ENCODE measurements at regions not wholly inside any gene's neighbourhood (a gene's known extent, or its start where the extent isn't known, plus 50 kb on each side); places are given as distances from the start of the nearest gene placed in this dataset.

GRCh38 chr12:90585640-90586304 is 369.2 kb downstream of the CCER1 start:
- no peak for ATAC-seq
- Histone ChIP-seq H3K27me3 (no peaks in the 10 kb centered on the region), H3K9me3 (no peaks in the 10 kb centered on the region), H3K4me3 (no peak overlapping the region), H3K4me1 (no peaks in the 10 kb centered on the region), H3K27ac (no peak overlapping the region), H3K36me3 (no peaks in the 10 kb centered on the region)
- TF ChIP-seq POLR2AphosphoS5 (IDR thresholded peaks at IDR 0.05) (no peak), POLR2A (IDR thresholded peaks at IDR 0.05) (no peak), EP300 (IDR thresholded peaks at IDR 0.05) (no peak), CTCF (IDR thresholded peaks at IDR 0.05) (no peak)
- WGBS, 2 donors (ENCODE audit: low coverage in 1 of 2) = 57 to 71% methylated on average over 1 to 3 of the region's 3 CpGs

GRCh38 chr12:90576707-90577106 is 378.3 kb downstream of the CCER1 start:
- H3K36me3 ChIP-seq = no peaks in the 10 kb centered on the region
- H3K4me1 ChIP-seq = no peaks in the 10 kb centered on the region
- TF ChIP-seq POLR2AphosphoS5 (IDR thresholded peaks at IDR 0.05) (no peak), CTCF (IDR thresholded peaks at IDR 0.05) (no peak), EP300 (IDR thresholded peaks at IDR 0.05) (no peak), POLR2A (IDR thresholded peaks at IDR 0.05) (no peak)
- H3K27ac ChIP-seq = no peak overlapping the region
- H3K9me3 ChIP-seq = peaks cover 0 to 6% (median 0%) of the 10 kb centered on the region in 3 donors
- no peak overlapping the region for H3K4me3 ChIP-seq
- no peak for ATAC-seq
- H3K27me3 ChIP-seq = no peaks in the 10 kb centered on the region

GRCh38 chr12:90575995-90576394 is 379.0 kb downstream of the CCER1 start:
- no peak for ATAC-seq
- H3K4me3 ChIP-seq = no peak overlapping the region
- TF ChIP-seq POLR2A (IDR thresholded peaks at IDR 0.05) (no peak), CTCF (IDR thresholded peaks at IDR 0.05) (no peak), POLR2AphosphoS5 (IDR thresholded peaks at IDR 0.05) (no peak), EP300 (IDR thresholded peaks at IDR 0.05) (no peak)
- no peak overlapping the region for H3K27ac ChIP-seq
- H3K27me3 ChIP-seq = no peaks in the 10 kb centered on the region
- H3K36me3 ChIP-seq = no peaks in the 10 kb centered on the region
- H3K4me1 ChIP-seq = no peaks in the 10 kb centered on the region
- H3K9me3 ChIP-seq = peaks cover 0 to 6% (median 0%) of the 10 kb centered on the region in 3 donors
- WGBS, 2 donors (ENCODE audit: low coverage in 1 of 2) = 80 to 100% methylated on average over 1 of the region's 2 CpGs

GRCh38 chr12:90574676-90575075 is 380.3 kb downstream of the CCER1 start:
- Histone ChIP-seq H3K4me3 (no peak overlapping the region), H3K4me1 (no peaks in the 10 kb centered on the region), H3K36me3 (no peaks in the 10 kb centered on the region), H3K9me3 (peaks cover 0 to 6% (median 0%) of the 10 kb centered on the region in 3 donors), H3K27ac (no peak overlapping the region), H3K27me3 (no peaks in the 10 kb centered on the region)
- TF ChIP-seq CTCF (IDR thresholded peaks at IDR 0.05) (no peak), POLR2A (IDR thresholded peaks at IDR 0.05) (no peak), POLR2AphosphoS5 (IDR thresholded peaks at IDR 0.05) (no peak), EP300 (IDR thresholded peaks at IDR 0.05) (no peak)
- no peak for ATAC-seq
- 84 to 93% methylated on average over 2 of the region's 2 CpGs for WGBS, 2 donors (ENCODE audit: low coverage in 1 of 2)

- H3K27ac ChIP-seq = no peak overlapping the region
- no peaks in the 10 kb centered on the region for H3K9me3 ChIP-seq
- H3K4me3 ChIP-seq = no peak overlapping the region
- no peaks in the 10 kb centered on the region for H3K27me3 ChIP-seq
- TF ChIP-seq CTCF (IDR thresholded peaks at IDR 0.05) (no peak), POLR2AphosphoS5 (IDR thresholded peaks at IDR 0.05) (no peak), POLR2A (IDR thresholded peaks at IDR 0.05) (no peak), EP300 (IDR thresholded peaks at IDR 0.05) (no peak)
- no peaks in the 10 kb centered on the region for H3K4me1 ChIP-seq
- 31 to 33% methylated on average over 1 of the region's 1 CpG for WGBS, 2 donors (ENCODE audit: low coverage in 1 of 2)
- ATAC-seq = no peak
- no peaks in the 10 kb centered on the region for H3K36me3 ChIP-seq
Measured at GRCh38 chr12:90572778-90573177, 382.2 kb downstream of the CCER1 start.

Data from gastroesophageal sphincter (tissue), 4 donors.